SH-SY5Y (cell line): ENCODE measurements at regions not wholly inside any gene's neighbourhood (a gene's known extent, or its start where the extent isn't known, plus 50 kb on each side); places are given as distances from the start of the nearest gene placed in this dataset.

ENCODE experiments used
- GATA2 ChIP-seq: IDR thresholded peaks from 2 replicates; pipeline ENCODE4 v1.6.1; 2011; ENCODE audit warnings: mild to moderate bottlenecking, low read depth, low read length
- GATA3 ChIP-seq: IDR thresholded peaks from 2 replicates; pipeline ENCODE4 v1.6.1; 2011; ENCODE audit warnings: low read depth, mild to moderate bottlenecking, low read length, moderate library complexity

DNA sequence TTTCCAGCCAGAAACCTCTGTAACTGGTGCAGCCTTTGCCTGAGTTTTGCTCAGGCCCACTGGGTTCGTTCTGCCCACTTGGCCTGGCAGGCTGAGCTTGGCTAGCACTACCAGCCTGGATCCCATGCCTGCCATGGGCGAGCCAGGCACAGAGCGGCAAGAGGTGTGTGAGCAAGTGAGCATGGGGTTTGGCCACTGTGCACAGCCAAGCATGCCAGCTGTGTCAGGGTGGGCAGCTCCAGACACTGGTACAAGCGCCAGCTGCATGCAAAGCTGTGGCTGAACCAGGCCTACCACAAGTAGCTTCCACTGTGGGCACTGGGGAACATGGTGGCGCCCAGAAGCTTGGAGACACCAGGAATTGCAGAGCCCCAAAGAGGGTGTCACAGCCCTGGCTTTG lies 56.3 kb upstream of the LDAH start:
- TF ChIP-seq GATA2 (no peak), GATA3 (no peak)

DNA sequence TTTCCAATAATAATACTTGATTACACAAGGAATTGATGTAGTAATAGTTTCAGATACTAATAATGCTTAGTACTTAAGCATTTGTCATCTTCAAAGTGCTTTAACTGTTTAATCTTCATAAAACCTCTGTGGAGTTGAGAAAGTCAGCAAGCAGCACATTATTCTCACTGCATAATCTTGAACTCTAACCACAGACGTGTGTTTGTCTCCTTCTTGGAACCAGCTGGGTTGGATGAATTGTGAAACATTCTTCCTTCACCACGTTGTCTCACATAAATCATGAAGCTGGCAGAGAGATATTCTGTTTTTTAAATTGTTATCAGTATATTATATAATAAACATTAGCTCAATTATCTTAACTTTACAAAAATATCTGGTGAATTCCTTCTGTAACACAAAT lies 55.1 kb upstream of the LDAH start:
- no peak for TF ChIP-seq GATA3
- TF ChIP-seq GATA2, result no peak
